Natural killer cell treated with Interleukin-12 subunit alpha and Interleukin-12 subunit beta and Interleukin-15 and Interleukin-18, amount 100 ng/mL, for 72 hours (primary cell): ENCODE measurements at regions not wholly inside any gene's neighbourhood (a gene's known extent, or its start where the extent isn't known, plus 50 kb on each side); places are given as distances from the start of the nearest gene placed in this dataset.

ENCODE experiments used
- ATAC-seq, 2 donors: fragments of 150-1000 bp; cut with Tn5 transposase in 1 of 2; sonication (Bioruptor Pico), chemical (Tn5 transposase) in 1 of 2; 2 replicates each; pipeline ENCODE4 v1.10.0; 2021
- DNase-seq: peaks from one replicate; pipeline ENCODE4 v3.0.0; 2022; ENCODE audit warnings: low spot score
- H3K27ac Mint-ChIP-seq, 2 donors: 1 replicate in 1 of 2; 2 replicates in 1 of 2; pipeline ENCODE4 v1.8.0; 2022; ENCODE audit warnings: mixed read lengths in 2 of 2, mild to moderate bottlenecking in 1 of 2, moderate library complexity in 1 of 2
- H3K27me3 Mint-ChIP-seq, 2 donors: 1 replicate in 1 of 2; 2 replicates in 1 of 2; pipeline ENCODE4 v1.8.0; 2022; ENCODE audit warnings: mixed read lengths in 2 of 2
- H3K36me3 Mint-ChIP-seq: one replicate; pipeline ENCODE4 v1.8.0; 2022; ENCODE audit warnings: mixed read lengths
- H3K4me1 Mint-ChIP-seq, 2 donors: 1 replicate in 1 of 2; 2 replicates in 1 of 2; pipeline ENCODE4 v1.8.0; 2022; ENCODE audit warnings: low read depth in 2 of 2, mixed read lengths in 2 of 2, mild to moderate bottlenecking in 1 of 2
- H3K4me3 Mint-ChIP-seq: one replicate; pipeline ENCODE4 v1.8.0; 2022; ENCODE audit warnings: mixed read lengths
- H3K9me3 Mint-ChIP-seq: 2 replicates; pipeline ENCODE4 v1.8.0; 2022; ENCODE audit warnings: mixed read lengths

- Mint-ChIP-seq H3K36me3 (no peaks in the 10 kb centered on the region), H3K27me3 (no peaks in the 10 kb centered on the region), H3K4me3 (peak overlapping the region; percentile 96), H3K9me3 (no peaks in the 10 kb centered on the region), H3K4me1 (peaks cover 34 to 41% of the 10 kb centered on the region in 2 donors), H3K27ac (no peak overlapping the region)
- DNase-seq = peak; percentile 77
- peak; percentile 87 for ATAC-seq
Measured at GRCh38 chr1:239719642-239720258, 333.4 kb downstream of the CHRM3 start.

- DNase-seq (no peak), ATAC-seq (no peak)
- Mint-ChIP-seq H3K4me1 (peaks cover 34 to 40% of the 10 kb centered on the region in 2 donors), H3K9me3 (no peaks in the 10 kb centered on the region), H3K4me3 (peak overlapping the region; percentile 96), H3K36me3 (no peaks in the 10 kb centered on the region), H3K27me3 (no peaks in the 10 kb centered on the region), H3K27ac (no peak overlapping the region)
Measured at GRCh38 chr1:239722035-239722434, 335.7 kb downstream of the CHRM3 start.

GRCh38 chr1:239723776-239724367 lies 337.5 kb downstream of the CHRM3 start:
- ATAC-seq (no peak), DNase-seq (no peak)
- no peaks in the 10 kb centered on the region for H3K36me3 Mint-ChIP-seq
- H3K4me1 Mint-ChIP-seq = peaks cover 26 to 29% of the 10 kb centered on the region in 2 donors
- no peaks in the 10 kb centered on the region for H3K27me3 Mint-ChIP-seq
- H3K4me3 Mint-ChIP-seq = no peak overlapping the region
- H3K9me3 Mint-ChIP-seq = no peaks in the 10 kb centered on the region
- peak overlapping the region in 1 of 2 donors; percentile 42 for H3K27ac Mint-ChIP-seq

GRCh38 chr1:239725371-239725770 lies 339.0 kb downstream of the CHRM3 start:
- no peaks in the 10 kb centered on the region for H3K36me3 Mint-ChIP-seq
- no peak overlapping the region for H3K27ac Mint-ChIP-seq
- no peaks in the 10 kb centered on the region for H3K9me3 Mint-ChIP-seq
- no peak for DNase-seq
- H3K27me3 Mint-ChIP-seq = no peaks in the 10 kb centered on the region
- H3K4me3 Mint-ChIP-seq = no peak overlapping the region
- H3K4me1 Mint-ChIP-seq = peaks cover 14 to 18% of the 10 kb centered on the region in 2 donors
- no peak for ATAC-seq

- H3K4me1 Mint-ChIP-seq = peaks cover 14 to 16% of the 10 kb centered on the region in 2 donors
- ATAC-seq (no peak), DNase-seq (no peak)
- no peaks in the 10 kb centered on the region for H3K36me3 Mint-ChIP-seq
- no peak overlapping the region for H3K27ac Mint-ChIP-seq
- no peaks in the 10 kb centered on the region for H3K9me3 Mint-ChIP-seq
- H3K4me3 Mint-ChIP-seq = no peak overlapping the region
- H3K27me3 Mint-ChIP-seq = no peaks in the 10 kb centered on the region
Measured at GRCh38 chr1:239725933-239726332, 339.6 kb downstream of the CHRM3 start.

GRCh38 chr1:239730378-239730777 lies 344.0 kb downstream of the CHRM3 start:
- Mint-ChIP-seq H3K4me1 (no peaks in the 10 kb centered on the region), H3K4me3 (no peak overlapping the region), H3K36me3 (no peaks in the 10 kb centered on the region), H3K9me3 (no peaks in the 10 kb centered on the region), H3K27ac (no peak overlapping the region), H3K27me3 (peaks cover 0 to 2% of the 10 kb centered on the region in 2 donors)
- ATAC-seq (no peak), DNase-seq (no peak)

- Mint-ChIP-seq H3K4me1 (no peaks in the 10 kb centered on the region), H3K9me3 (no peaks in the 10 kb centered on the region), H3K27ac (no peak overlapping the region), H3K27me3 (peaks cover 0 to 2% of the 10 kb centered on the region in 2 donors), H3K36me3 (no peaks in the 10 kb centered on the region), H3K4me3 (no peak overlapping the region)
- no peak for ATAC-seq
- DNase-seq = no peak
Measured at GRCh38 chr1:239731082-239731748, 344.8 kb downstream of the CHRM3 start.

- DNase-seq (no peak), ATAC-seq (no peak)
- H3K27ac Mint-ChIP-seq = no peak overlapping the region
- H3K4me3 Mint-ChIP-seq = no peak overlapping the region
- no peaks in the 10 kb centered on the region for H3K4me1 Mint-ChIP-seq
- no peaks in the 10 kb centered on the region for H3K9me3 Mint-ChIP-seq
- H3K27me3 Mint-ChIP-seq = peaks cover 0 to 4% of the 10 kb centered on the region in 2 donors
- no peaks in the 10 kb centered on the region for H3K36me3 Mint-ChIP-seq
Measured at GRCh38 chr1:239732770-239733169, 346.4 kb downstream of the CHRM3 start.

- Mint-ChIP-seq H3K36me3 (no peaks in the 10 kb centered on the region), H3K4me3 (no peak overlapping the region), H3K9me3 (no peaks in the 10 kb centered on the region), H3K27ac (no peak overlapping the region), H3K4me1 (no peaks in the 10 kb centered on the region), H3K27me3 (peaks cover 0 to 7% of the 10 kb centered on the region in 2 donors)
- no peak for DNase-seq
- ATAC-seq = no peak
Measured at GRCh38 chr1:239733995-239734394, 347.6 kb downstream of the CHRM3 start.

- Mint-ChIP-seq H3K4me1 (peaks cover 0 to 4% of the 10 kb centered on the region in 2 donors), H3K4me3 (no peak overlapping the region), H3K36me3 (no peaks in the 10 kb centered on the region), H3K9me3 (peaks cover 3% of the 10 kb centered on the region), H3K27ac (no peak overlapping the region), H3K27me3 (peaks cover 0 to 7% of the 10 kb centered on the region in 2 donors)
- ATAC-seq (no peak), DNase-seq (no peak)
Measured at GRCh38 chr1:239735111-239735510, 348.7 kb downstream of the CHRM3 start.

- H3K4me1 Mint-ChIP-seq = peaks cover 0 to 4% of the 10 kb centered on the region in 2 donors
- no peak overlapping the region for H3K27ac Mint-ChIP-seq
- H3K4me3 Mint-ChIP-seq = no peak overlapping the region
- DNase-seq (no peak), ATAC-seq (no peak)
- no peaks in the 10 kb centered on the region for H3K36me3 Mint-ChIP-seq
- peaks cover 3% of the 10 kb centered on the region for H3K9me3 Mint-ChIP-seq
- peaks cover 0 to 7% of the 10 kb centered on the region in 2 donors for H3K27me3 Mint-ChIP-seq
Measured at GRCh38 chr1:239736479-239736878, 350.1 kb downstream of the CHRM3 start.

- DNase-seq (no peak), ATAC-seq (no peak)
- H3K36me3 Mint-ChIP-seq = no peaks in the 10 kb centered on the region
- H3K27me3 Mint-ChIP-seq = peaks cover 6 to 7% of the 10 kb centered on the region in 2 donors
- H3K4me1 Mint-ChIP-seq = peaks cover 5 to 7% of the 10 kb centered on the region in 2 donors
- peaks cover 3% of the 10 kb centered on the region for H3K9me3 Mint-ChIP-seq
- H3K4me3 Mint-ChIP-seq = no peak overlapping the region
- H3K27ac Mint-ChIP-seq = no peak overlapping the region
Measured at GRCh38 chr1:239739375-239739774, 352.3 kb upstream of the FMN2 start.

GRCh38 chr1:239739919-239740318 lies 351.8 kb upstream of the FMN2 start:
- Mint-ChIP-seq H3K27me3 (peaks cover 10 to 11% of the 10 kb centered on the region in 2 donors), H3K36me3 (no peaks in the 10 kb centered on the region), H3K27ac (no peak overlapping the region), H3K9me3 (peaks cover 3% of the 10 kb centered on the region), H3K4me3 (no peak overlapping the region), H3K4me1 (peaks cover 5 to 11% of the 10 kb centered on the region in 2 donors)
- no peak for ATAC-seq
- no peak for DNase-seq

GRCh38 chr1:239742416-239743109 lies 349.1 kb upstream of the FMN2 start:
- H3K27me3 Mint-ChIP-seq = peaks cover 7 to 13% of the 10 kb centered on the region in 2 donors
- H3K27ac Mint-ChIP-seq = peak overlapping the region in 1 of 2 donors; percentile 19
- DNase-seq (no peak), ATAC-seq (peak in 1 of 2 donors; percentile 61)
- peaks cover 3% of the 10 kb centered on the region for H3K9me3 Mint-ChIP-seq
- no peak overlapping the region for H3K4me3 Mint-ChIP-seq
- peaks cover 5 to 11% of the 10 kb centered on the region in 2 donors for H3K4me1 Mint-ChIP-seq
- no peaks in the 10 kb centered on the region for H3K36me3 Mint-ChIP-seq
